ENCODE measurements at regions not wholly inside any gene's neighbourhood (a gene's known extent, or its start where the extent isn't known, plus 50 kb on each side); places are given as distances from the start of the nearest gene placed in this dataset.

- TF ChIP-seq CTCF (IDR thresholded peaks at IDR 0.05) = no peak
- no peak for TF ChIP-seq EZH2 (IDR thresholded peaks at IDR 0.05)
- no peak for TF ChIP-seq EZH2phosphoT487 (IDR thresholded peaks at IDR 0.05)
Measured at GRCh38 chr9:118630931-118631595, 738.2 kb downstream of the BRINP1 start.
